K562 (cell line): ENCODE measurements at regions not wholly inside any gene's neighbourhood (a gene's known extent, or its start where the extent isn't known, plus 50 kb on each side); places are given as distances from the start of the nearest gene placed in this dataset.

Experiments
- EZH2 ChIP-seq: IDR thresholded peaks from 2 replicates; pipeline ENCODE4 v1.6.1; 2012; ENCODE audit warnings: low read depth, mild to moderate bottlenecking, inconsistent platforms, low read length, borderline replicate concordance
- GABPA ChIP-seq: fragments of 200-800 bp; sonication (Bioruptor generic); conservative IDR thresholded peaks from 2 replicates; pipeline ENCODE4 v1.6.1; 2016; ENCODE audit warnings: low read depth, missing genetic modification characterization, missing compliant biosample characterization
- HDAC2 ChIP-seq: fragments of 450-650 bp; IDR thresholded peaks from 2 replicates; pipeline ENCODE4 v1.6.1; 2016; ENCODE audit warnings: mild to moderate bottlenecking
- MYC ChIP-seq, 2 experiments: fragments of 250-450 bp in 1 of 2; sonication (Bioruptor Pico) in 1 of 2; IDR thresholded peaks; 2 replicates each; pipeline versions ENCODE4 v1.5.1 to v1.6.1; 2012 to 2021; ENCODE audit warnings: low read depth in 2 of 2, borderline replicate concordance in 1 of 2, improper control_type of control experiment in 1 of 2, low read length in 1 of 2, mild to moderate bottlenecking in 1 of 2, moderate library complexity in 1 of 2
- POLR2H ChIP-seq: IDR thresholded peaks from 2 replicates; pipeline ENCODE4 v1.6.1; 2016; ENCODE audit warnings: missing genetic modification characterization, low read depth, mild to moderate bottlenecking, control low read depth, missing compliant biosample characterization, moderate library complexity
- STAG1 ChIP-seq: sonication (generic); formaldehyde crosslinking; IDR thresholded peaks from 2 replicates; pipeline ENCODE4 v1.5.0; 2020; ENCODE audit warnings: missing genetic modification reagents, borderline replicate concordance
- ZNF766 ChIP-seq: fragments of 200-800 bp; sonication (Bioruptor generic); conservative IDR thresholded peaks from 2 replicates; pipeline ENCODE4 v1.6.1; 2016; ENCODE audit warnings: missing genetic modification characterization, missing compliant biosample characterization

DNA sequence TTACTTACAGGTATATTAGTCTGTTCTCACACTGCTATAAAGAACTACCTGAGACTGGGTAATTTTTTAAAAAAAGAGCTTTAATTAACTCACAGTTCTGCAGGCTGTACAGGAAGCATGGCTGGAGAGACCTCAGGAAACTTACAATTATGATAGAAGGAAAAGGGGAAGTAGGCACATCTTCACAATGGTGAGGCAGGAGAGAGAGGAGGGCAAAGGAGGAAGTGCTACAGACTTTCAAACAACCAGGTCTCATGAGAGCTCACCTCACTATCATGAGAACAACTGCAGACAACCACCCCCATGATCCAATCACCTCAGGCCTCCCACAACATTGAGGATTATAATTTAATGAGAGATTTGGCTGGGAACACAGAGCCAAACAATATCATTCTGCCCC is 511.7 kb downstream of the SLITRK6 start:
- TF ChIP-seq POLR2H (tag) (no peak), ZNF766 (no peak), GABPA (tag) (no peak), STAG1 (CRISPR knock-in tag) (no peak), MYC (IDR thresholded peaks at IDR 0.05; ENCODE audit: low read depth, low read length) (no peak), MYC (CRISPR knock-in tag; IDR thresholded peaks at IDR 0.05; ENCODE audit: borderline replicate concordance, low read depth) (no peak), EZH2 (no peak), HDAC2 (no peak)
